ENCODE measurements at regions not wholly inside any gene's neighbourhood (a gene's known extent, or its start where the extent isn't known, plus 50 kb on each side); places are given as distances from the start of the nearest gene placed in this dataset.

DNA sequence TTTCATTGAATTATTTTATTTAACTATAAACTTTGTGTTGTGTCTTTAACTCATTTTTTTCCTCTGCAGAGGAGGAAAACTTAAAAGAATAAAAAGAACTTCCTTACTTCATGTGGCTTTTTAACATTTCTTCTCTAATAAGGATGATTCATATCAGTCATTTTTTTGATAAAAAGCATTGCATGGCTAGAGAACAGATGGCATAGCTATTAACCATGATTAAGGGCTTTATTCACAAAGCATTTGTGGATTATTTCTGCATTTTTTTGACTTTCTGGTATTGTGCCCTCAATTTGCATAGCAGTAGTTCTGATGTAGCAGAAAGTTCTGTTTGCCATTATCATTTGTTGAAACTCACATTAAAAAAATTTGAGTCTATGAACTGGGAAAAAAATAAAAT, 540.8 kb downstream of the SI start:
- H3K9me3 ChIP-seq (ENCODE audit: control insufficient read depth, low read length), result no peaks in the 10 kb centered on the region
- H2BK15ac ChIP-seq (ENCODE audit: low read depth, poor library complexity, severe bottlenecking), result no peak overlapping the region
- H3K18ac ChIP-seq (ENCODE audit: low read depth in 1 of 2, low read length in 2 of 2), result no peak overlapping the region
- no peak overlapping the region for H4K91ac ChIP-seq (ENCODE audit: low read length)
- no peak overlapping the region for H3K27ac ChIP-seq (ENCODE audit: low read length, poor library complexity, severe bottlenecking)
- H3K23ac ChIP-seq (ENCODE audit: low read length in 2 of 2), result no peak overlapping the region
- no peak overlapping the region for H2BK5ac ChIP-seq (ENCODE audit: low read depth, low read length, poor library complexity, severe bottlenecking)
- no peak overlapping the region for H3K4ac ChIP-seq (ENCODE audit: low read depth in 1 of 2, low read length in 2 of 2)
- no peak overlapping the region for H2BK120ac ChIP-seq (ENCODE audit: low read depth, low read length)
- H3K79me1 ChIP-seq (replicated peaks; ENCODE audit: low read length, poor library complexity, severe bottlenecking), result no peaks in the 10 kb centered on the region
- DNase-seq, result no peak
- no peaks in the 10 kb centered on the region for H3K27me3 ChIP-seq (ENCODE audit: control insufficient read depth in 1 of 2, insufficient read depth in 1 of 2, low read length in 2 of 2)
- H3K4me1 ChIP-seq (ENCODE audit: control insufficient read depth, insufficient read depth, low read depth, low read length), result no peaks in the 10 kb centered on the region
- H3K36me3 ChIP-seq (ENCODE audit: control insufficient read depth in 1 of 2, insufficient read depth in 2 of 2, low read depth in 1 of 2, low read length in 2 of 2), result no peaks in the 10 kb centered on the region
- H3K4me3 ChIP-seq (ENCODE audit: insufficient read depth in 1 of 2, low read depth in 1 of 2, low read length in 2 of 2), result no peak overlapping the region
- no peak overlapping the region for H3K4me2 ChIP-seq (ENCODE audit: low read length, poor library complexity, severe bottlenecking)
- no peak overlapping the region for H2AK5ac ChIP-seq (ENCODE audit: low read length, severe bottlenecking)
- H2AFZ ChIP-seq (ENCODE audit: low read depth, low read length), result no peak overlapping the region
- H2BK12ac ChIP-seq (ENCODE audit: low read length in 2 of 2), result no peak overlapping the region
- no peak overlapping the region for H3K14ac ChIP-seq (ENCODE audit: low read length in 2 of 2)
- no peak overlapping the region for H4K8ac ChIP-seq (ENCODE audit: low read length)
- H3K9ac ChIP-seq (ENCODE audit: low read length), result no peak overlapping the region

DNA sequence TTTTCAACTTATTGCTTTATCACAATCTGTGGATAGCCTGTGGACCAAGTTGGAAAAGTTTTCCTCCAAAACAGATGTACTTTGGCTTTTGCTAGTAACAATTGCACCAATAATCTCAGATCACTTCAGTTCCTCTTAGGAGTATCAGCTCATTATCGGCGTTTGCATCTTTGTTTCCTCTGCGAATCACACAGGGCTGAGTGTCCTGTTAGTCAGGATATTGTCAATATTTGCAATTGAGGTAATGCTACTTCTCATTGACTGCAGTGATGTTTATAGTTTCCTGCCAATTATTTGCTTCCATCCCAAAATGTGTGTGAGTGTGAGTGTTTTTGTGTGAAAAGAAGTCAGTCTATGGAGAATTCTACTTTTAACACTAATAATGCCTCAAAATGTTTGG, 545.0 kb downstream of the SI start:
- Histone ChIP-seq H2AFZ (ENCODE audit: low read depth, low read length) (no peak overlapping the region), H3K23ac (ENCODE audit: low read length in 2 of 2) (no peak overlapping the region), H3K18ac (ENCODE audit: low read depth in 1 of 2, low read length in 2 of 2) (no peak overlapping the region), H3K27me3 (ENCODE audit: control insufficient read depth in 1 of 2, insufficient read depth in 1 of 2, low read length in 2 of 2) (no peaks in the 10 kb centered on the region), H3K79me1 (replicated peaks; ENCODE audit: low read length, poor library complexity, severe bottlenecking) (no peaks in the 10 kb centered on the region), H3K27ac (ENCODE audit: low read length, poor library complexity, severe bottlenecking) (no peak overlapping the region), H3K9ac (ENCODE audit: low read length) (no peak overlapping the region), H3K4me3 (ENCODE audit: insufficient read depth in 1 of 2, low read depth in 1 of 2, low read length in 2 of 2) (no peak overlapping the region), H3K4me1 (ENCODE audit: control insufficient read depth, insufficient read depth, low read depth, low read length) (no peaks in the 10 kb centered on the region), H3K9me3 (ENCODE audit: control insufficient read depth, low read length) (no peaks in the 10 kb centered on the region), H2BK120ac (ENCODE audit: low read depth, low read length) (no peak overlapping the region), H4K8ac (ENCODE audit: low read length) (no peak overlapping the region), H3K14ac (ENCODE audit: low read length in 2 of 2) (no peak overlapping the region), H2BK5ac (ENCODE audit: low read depth, low read length, poor library complexity, severe bottlenecking) (no peak overlapping the region), H2AK5ac (ENCODE audit: low read length, severe bottlenecking) (no peak overlapping the region), H3K4me2 (ENCODE audit: low read length, poor library complexity, severe bottlenecking) (no peak overlapping the region), H3K36me3 (ENCODE audit: control insufficient read depth in 1 of 2, insufficient read depth in 2 of 2, low read depth in 1 of 2, low read length in 2 of 2) (no peaks in the 10 kb centered on the region), H2BK12ac (ENCODE audit: low read length in 2 of 2) (no peak overlapping the region), H4K91ac (ENCODE audit: low read length) (no peak overlapping the region), H3K4ac (ENCODE audit: low read depth in 1 of 2, low read length in 2 of 2) (no peak overlapping the region), H2BK15ac (ENCODE audit: low read depth, poor library complexity, severe bottlenecking) (no peak overlapping the region)
- DNase-seq, result no peak
- 96% methylated on average over 3 of the region's 3 CpGs for WGBS

DNA sequence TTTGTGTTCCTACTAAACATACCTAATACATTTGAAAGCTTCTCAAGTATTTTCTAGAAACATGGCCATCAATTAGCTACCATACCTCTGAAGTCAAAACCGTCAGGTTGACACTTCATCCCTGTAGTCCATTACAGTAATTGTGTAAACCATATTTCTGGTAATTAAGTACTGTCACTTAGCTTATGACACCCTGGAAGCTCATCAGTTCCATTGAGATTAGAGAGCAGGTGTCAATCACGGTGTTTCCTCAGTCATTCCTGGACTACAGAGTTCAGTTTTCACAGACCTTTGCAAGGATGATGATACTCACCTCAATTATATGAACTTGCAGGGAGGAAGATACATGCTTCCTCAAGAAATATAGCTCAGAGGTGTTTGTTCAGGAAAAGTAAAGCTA, 552.0 kb downstream of the SI start:
- DNase-seq, result no peak
- Histone ChIP-seq H2BK15ac (ENCODE audit: low read depth, poor library complexity, severe bottlenecking) (no peak overlapping the region), H3K9ac (ENCODE audit: low read length) (no peak overlapping the region), H3K27ac (ENCODE audit: low read length, poor library complexity, severe bottlenecking) (no peak overlapping the region), H3K36me3 (ENCODE audit: control insufficient read depth in 1 of 2, insufficient read depth in 2 of 2, low read depth in 1 of 2, low read length in 2 of 2) (no peaks in the 10 kb centered on the region), H3K27me3 (ENCODE audit: control insufficient read depth in 1 of 2, insufficient read depth in 1 of 2, low read length in 2 of 2) (no peaks in the 10 kb centered on the region), H4K91ac (ENCODE audit: low read length) (no peak overlapping the region), H3K4me2 (ENCODE audit: low read length, poor library complexity, severe bottlenecking) (no peak overlapping the region), H3K4me3 (ENCODE audit: insufficient read depth in 1 of 2, low read depth in 1 of 2, low read length in 2 of 2) (no peak overlapping the region), H3K79me1 (replicated peaks; ENCODE audit: low read length, poor library complexity, severe bottlenecking) (no peaks in the 10 kb centered on the region), H2AFZ (ENCODE audit: low read depth, low read length) (no peak overlapping the region), H3K9me3 (ENCODE audit: control insufficient read depth, low read length) (peaks cover 9% of the 10 kb centered on the region), H3K4me1 (ENCODE audit: control insufficient read depth, insufficient read depth, low read depth, low read length) (no peaks in the 10 kb centered on the region), H2BK120ac (ENCODE audit: low read depth, low read length) (no peak overlapping the region), H2BK5ac (ENCODE audit: low read depth, low read length, poor library complexity, severe bottlenecking) (no peak overlapping the region), H3K14ac (ENCODE audit: low read length in 2 of 2) (no peak overlapping the region), H2BK12ac (ENCODE audit: low read length in 2 of 2) (no peak overlapping the region), H2AK5ac (ENCODE audit: low read length, severe bottlenecking) (no peak overlapping the region), H4K8ac (ENCODE audit: low read length) (no peak overlapping the region), H3K4ac (ENCODE audit: low read depth in 1 of 2, low read length in 2 of 2) (no peak overlapping the region), H3K23ac (ENCODE audit: low read length in 2 of 2) (no peak overlapping the region), H3K18ac (ENCODE audit: low read depth in 1 of 2, low read length in 2 of 2) (no peak overlapping the region)
- 87% methylated on average over 2 of the region's 2 CpGs for WGBS

DNA sequence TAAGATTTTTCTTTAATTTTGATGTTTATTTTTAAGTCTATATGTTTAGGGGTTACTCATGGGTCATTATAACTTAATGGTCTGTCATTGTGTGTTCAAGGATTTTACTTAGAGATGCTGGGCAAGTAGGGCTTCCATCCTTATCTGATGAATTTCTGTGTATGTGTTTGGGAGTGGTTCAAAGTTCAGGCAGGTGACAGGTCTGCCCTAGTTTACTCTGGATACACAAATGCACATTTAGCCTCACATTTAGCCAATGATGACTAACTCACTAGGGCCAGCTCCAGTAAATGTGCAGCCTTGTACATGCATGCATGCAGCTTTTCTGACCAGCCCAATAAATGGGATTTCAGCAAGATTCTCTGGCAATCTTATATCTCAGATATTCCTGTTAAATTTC, 554.1 kb downstream of the SI start:
- no peak overlapping the region for H2AK5ac ChIP-seq (ENCODE audit: low read length, severe bottlenecking)
- no peaks in the 10 kb centered on the region for H3K4me1 ChIP-seq (ENCODE audit: control insufficient read depth, insufficient read depth, low read depth, low read length)
- H3K14ac ChIP-seq (ENCODE audit: low read length in 2 of 2), result no peak overlapping the region
- no peak overlapping the region for H4K8ac ChIP-seq (ENCODE audit: low read length)
- no peak overlapping the region for H3K4me2 ChIP-seq (ENCODE audit: low read length, poor library complexity, severe bottlenecking)
- no peak overlapping the region for H2BK5ac ChIP-seq (ENCODE audit: low read depth, low read length, poor library complexity, severe bottlenecking)
- no peak overlapping the region for H2AFZ ChIP-seq (ENCODE audit: low read depth, low read length)
- H3K18ac ChIP-seq (ENCODE audit: low read depth in 1 of 2, low read length in 2 of 2), result no peak overlapping the region
- H3K27ac ChIP-seq (ENCODE audit: low read length, poor library complexity, severe bottlenecking), result no peak overlapping the region
- no peak overlapping the region for H3K23ac ChIP-seq (ENCODE audit: low read length in 2 of 2)
- H2BK120ac ChIP-seq (ENCODE audit: low read depth, low read length), result no peak overlapping the region
- no peak overlapping the region for H2BK15ac ChIP-seq (ENCODE audit: low read depth, poor library complexity, severe bottlenecking)
- no peak for DNase-seq
- no peaks in the 10 kb centered on the region for H3K36me3 ChIP-seq (ENCODE audit: control insufficient read depth in 1 of 2, insufficient read depth in 2 of 2, low read depth in 1 of 2, low read length in 2 of 2)
- no peak overlapping the region for H3K4me3 ChIP-seq (ENCODE audit: insufficient read depth in 1 of 2, low read depth in 1 of 2, low read length in 2 of 2)
- H3K4ac ChIP-seq (ENCODE audit: low read depth in 1 of 2, low read length in 2 of 2), result no peak overlapping the region
- peaks cover 16% of the 10 kb centered on the region for H3K9me3 ChIP-seq (ENCODE audit: control insufficient read depth, low read length)
- no peak overlapping the region for H3K9ac ChIP-seq (ENCODE audit: low read length)
- no peak overlapping the region for H2BK12ac ChIP-seq (ENCODE audit: low read length in 2 of 2)
- H4K91ac ChIP-seq (ENCODE audit: low read length), result no peak overlapping the region
- no peaks in the 10 kb centered on the region for H3K27me3 ChIP-seq (ENCODE audit: control insufficient read depth in 1 of 2, insufficient read depth in 1 of 2, low read length in 2 of 2)
- no peaks in the 10 kb centered on the region for H3K79me1 ChIP-seq (replicated peaks; ENCODE audit: low read length, poor library complexity, severe bottlenecking)

All from mesenchymal stem cell (in vitro differentiated cells and primary cell).